A549 (cell line): ENCODE measurements at regions not wholly inside any gene's neighbourhood (a gene's known extent, or its start where the extent isn't known, plus 50 kb on each side); places are given as distances from the start of the nearest gene placed in this dataset.

Experiments
- CBX8 ChIP-seq: fragments of 200-600 bp; sonication (generic); IDR thresholded peaks from 2 replicates; pipeline ENCODE4 v1.6.1; 2016
- EP300 ChIP-seq, 2 experiments: fragments of >200 bp; sonication (Bioruptor Twin); formaldehyde crosslinking; IDR thresholded peaks; 2 replicates in 1 of 2; 3 replicates in 1 of 2; pipeline ENCODE4 v1.6.1; 2016 to 2017
- FOXS1 ChIP-seq: fragments of 250-450 bp; sonication (Bioruptor Pico); IDR thresholded peaks from 2 replicates; pipeline ENCODE4 v1.5.0; 2020; ENCODE audit warnings: mild to moderate bottlenecking, moderate library complexity
- JUN ChIP-seq, 2 experiments: fragments of >200 bp; sonication (Bioruptor Twin); formaldehyde crosslinking; IDR thresholded peaks; 2 replicates in 1 of 2; 3 replicates in 1 of 2; pipeline ENCODE4 v1.6.1; 2016 to 2017
- JUNB ChIP-seq: fragments of >200 bp; sonication (Bioruptor Twin); formaldehyde crosslinking; IDR thresholded peaks from 2 replicates; pipeline ENCODE4 v1.6.1; 2016
- POLR2A ChIP-seq: IDR thresholded peaks from 2 replicates; pipeline ENCODE4 v1.6.1; 2012; ENCODE audit warnings: mild to moderate bottlenecking, low read length
- TF ChIP-seq, protein P1 (sequence below): fragments of >200 bp; sonication (Bioruptor Twin); formaldehyde crosslinking; IDR thresholded peaks from 3 replicates; pipeline ENCODE4 v1.5.1; 2016
- TF ChIP-seq, protein P2 (sequence below): fragments of 450-650 bp; IDR thresholded peaks from 2 replicates; pipeline ENCODE4 v1.6.1; 2014; ENCODE audit warnings: antibody characterized with exemption

GRCh38 chr12:105552056-105552455, 221.6 kb downstream of the C12orf75 start:
- TF ChIP-seq POLR2A (no peak), EP300 (IDR thresholded peaks at IDR 0.05) (no peak), JUNB (no peak), FOXS1 (CRISPR knock-in tag) (no peak), CBX8 (no peak), JUN (IDR thresholded peaks at IDR 0.05) (no peak)
- TF ChIP-seq, protein P1, sequence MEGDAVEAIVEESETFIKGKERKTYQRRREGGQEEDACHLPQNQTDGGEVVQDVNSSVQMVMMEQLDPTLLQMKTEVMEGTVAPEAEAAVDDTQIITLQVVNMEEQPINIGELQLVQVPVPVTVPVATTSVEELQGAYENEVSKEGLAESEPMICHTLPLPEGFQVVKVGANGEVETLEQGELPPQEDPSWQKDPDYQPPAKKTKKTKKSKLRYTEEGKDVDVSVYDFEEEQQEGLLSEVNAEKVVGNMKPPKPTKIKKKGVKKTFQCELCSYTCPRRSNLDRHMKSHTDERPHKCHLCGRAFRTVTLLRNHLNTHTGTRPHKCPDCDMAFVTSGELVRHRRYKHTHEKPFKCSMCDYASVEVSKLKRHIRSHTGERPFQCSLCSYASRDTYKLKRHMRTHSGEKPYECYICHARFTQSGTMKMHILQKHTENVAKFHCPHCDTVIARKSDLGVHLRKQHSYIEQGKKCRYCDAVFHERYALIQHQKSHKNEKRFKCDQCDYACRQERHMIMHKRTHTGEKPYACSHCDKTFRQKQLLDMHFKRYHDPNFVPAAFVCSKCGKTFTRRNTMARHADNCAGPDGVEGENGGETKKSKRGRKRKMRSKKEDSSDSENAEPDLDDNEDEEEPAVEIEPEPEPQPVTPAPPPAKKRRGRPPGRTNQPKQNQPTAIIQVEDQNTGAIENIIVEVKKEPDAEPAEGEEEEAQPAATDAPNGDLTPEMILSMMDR: no peak
- TF ChIP-seq, protein P2, sequence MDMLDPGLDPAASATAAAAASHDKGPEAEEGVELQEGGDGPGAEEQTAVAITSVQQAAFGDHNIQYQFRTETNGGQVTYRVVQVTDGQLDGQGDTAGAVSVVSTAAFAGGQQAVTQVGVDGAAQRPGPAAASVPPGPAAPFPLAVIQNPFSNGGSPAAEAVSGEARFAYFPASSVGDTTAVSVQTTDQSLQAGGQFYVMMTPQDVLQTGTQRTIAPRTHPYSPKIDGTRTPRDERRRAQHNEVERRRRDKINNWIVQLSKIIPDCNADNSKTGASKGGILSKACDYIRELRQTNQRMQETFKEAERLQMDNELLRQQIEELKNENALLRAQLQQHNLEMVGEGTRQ: no peak
